ENCODE measurements at regions not wholly inside any gene's neighbourhood (a gene's known extent, or its start where the extent isn't known, plus 50 kb on each side); places are given as distances from the start of the nearest gene placed in this dataset.

- Histone ChIP-seq H3K4me3 (no peak overlapping the region), H3K27me3 (replicated peaks; ENCODE audit: insufficient read depth) (no peaks in the 10 kb centered on the region), H3K4me1 (ENCODE audit: control insufficient read depth in 1 of 2, low read depth in 2 of 2) (no peaks in the 10 kb centered on the region), H3K9me3 (no peaks in the 10 kb centered on the region), H3K27ac (no peak overlapping the region), H3K36me3 (no peaks in the 10 kb centered on the region)
- ATAC-seq (ENCODE audit: insufficient number of reproducible peaks, low FRiP score, low read depth), result no peak
- DNase-seq (ENCODE audit: low spot score), result no peak
- no peak for TF ChIP-seq CTCF (IDR thresholded peaks at IDR 0.05)
These were observed 1000.9 kb upstream of the RBFOX1 start for GRCh38 chr16:6331770-6332169.

- no peaks in the 10 kb centered on the region for H3K36me3 ChIP-seq
These were observed 1014.7 kb upstream of the RBFOX1 start for GRCh38 chr16:6317934-6318333.

GRCh38 chr16:6309271-6309670 lies 1023.4 kb upstream of the RBFOX1 start:
- ATAC-seq (ENCODE audit: insufficient number of reproducible peaks, low FRiP score, low read depth) (no peak), DNase-seq (ENCODE audit: low spot score) (no peak)
- H3K27me3 ChIP-seq (replicated peaks; ENCODE audit: insufficient read depth), result no peaks in the 10 kb centered on the region
- no peak overlapping the region for H3K27ac ChIP-seq
- no peak for TF ChIP-seq CTCF (IDR thresholded peaks at IDR 0.05)
- H3K4me3 ChIP-seq, result no peak overlapping the region
- no peaks in the 10 kb centered on the region for H3K4me1 ChIP-seq (ENCODE audit: control insufficient read depth in 1 of 2, low read depth in 2 of 2)
- H3K36me3 ChIP-seq, result no peaks in the 10 kb centered on the region
- no peaks in the 10 kb centered on the region for H3K9me3 ChIP-seq

More at GRCh38 chr16:6317934-6318333, 1014.7 kb upstream of the RBFOX1 start:
- Histone ChIP-seq H3K4me1 (ENCODE audit: control insufficient read depth in 1 of 2, low read depth in 2 of 2) (no peaks in the 10 kb centered on the region), H3K4me3 (no peak overlapping the region), H3K27ac (no peak overlapping the region), H3K27me3 (replicated peaks; ENCODE audit: insufficient read depth) (no peaks in the 10 kb centered on the region), H3K9me3 (no peaks in the 10 kb centered on the region)
- no peak for DNase-seq (ENCODE audit: low spot score)
- ATAC-seq (ENCODE audit: insufficient number of reproducible peaks, low FRiP score, low read depth), result no peak
- TF ChIP-seq CTCF (IDR thresholded peaks at IDR 0.05), result no peak

- Histone ChIP-seq H3K4me3 (no peak overlapping the region), H3K4me1 (ENCODE audit: control insufficient read depth in 1 of 2, low read depth in 2 of 2) (no peaks in the 10 kb centered on the region), H3K9me3 (no peaks in the 10 kb centered on the region), H3K27ac (no peak overlapping the region), H3K36me3 (no peaks in the 10 kb centered on the region), H3K27me3 (replicated peaks; ENCODE audit: insufficient read depth) (no peaks in the 10 kb centered on the region)
- no peak for ATAC-seq (ENCODE audit: insufficient number of reproducible peaks, low FRiP score, low read depth)
- TF ChIP-seq CTCF (IDR thresholded peaks at IDR 0.05), result no peak
- DNase-seq (ENCODE audit: low spot score), result no peak
These were observed 1024.5 kb upstream of the RBFOX1 start for GRCh38 chr16:6308176-6308575.

- no peaks in the 10 kb centered on the region for H3K36me3 ChIP-seq
- no peak for TF ChIP-seq CTCF (IDR thresholded peaks at IDR 0.05)
- H3K9me3 ChIP-seq, result no peaks in the 10 kb centered on the region
- H3K27ac ChIP-seq, result no peak overlapping the region
- DNase-seq (ENCODE audit: low spot score) (no peak), ATAC-seq (ENCODE audit: insufficient number of reproducible peaks, low FRiP score, low read depth) (no peak)
- no peaks in the 10 kb centered on the region for H3K27me3 ChIP-seq (replicated peaks; ENCODE audit: insufficient read depth)
- no peaks in the 10 kb centered on the region for H3K4me1 ChIP-seq (ENCODE audit: control insufficient read depth in 1 of 2, low read depth in 2 of 2)
- no peak overlapping the region for H3K4me3 ChIP-seq
These were observed 1032.1 kb upstream of the RBFOX1 start for GRCh38 chr16:6300523-6300922.

All from thoracic aorta (tissue), 2 donors.